Body of pancreas (tissue), 4 donors: ENCODE measurements at regions not wholly inside any gene's neighbourhood (a gene's known extent, or its start where the extent isn't known, plus 50 kb on each side); places are given as distances from the start of the nearest gene placed in this dataset.
"Not testable (repeated sequence)": the region's sequence is repeated elsewhere in the genome, so short reads cannot be mapped to it uniquely, and the experiment has no call there.

ENCODE experiments used
- ATAC-seq: fragments of 150-250 bp; one replicate; pipeline ENCODE4 v1.9.1; 2016
- DNase-seq, 4 donors: peaks; one replicate each; pipeline ENCODE4 v3.0.0-alpha.2; 2019
- H3K27ac ChIP-seq, 4 donors: fragments of 200-600 bp; sonication (generic); 1 replicate in 3 of 4; 2 replicates in 1 of 4; pipeline versions ENCODE4 v1.5.1 to v1.6.1; 2016 to 2019; ENCODE audit warnings: mild to moderate bottlenecking in 1 of 4, mixed read lengths in 1 of 4, moderate library complexity in 1 of 4
- H3K27me3 ChIP-seq, 2 donors: fragments of 200-600 bp; sonication (generic); one replicate each; pipeline ENCODE4 v1.6.0; 2016; ENCODE audit warnings: mild to moderate bottlenecking in 1 of 2
- H3K36me3 ChIP-seq, 2 donors: fragments of 200-600 bp; sonication (generic); replicated peaks in 1 of 2; 2 replicates each; pipeline ENCODE4 v1.5.1; 2016; ENCODE audit warnings: low read depth in 2 of 2; ENCODE audit not compliant: insufficient read depth in 1 of 2
- H3K4me1 ChIP-seq: fragments of 200-600 bp; sonication (generic); one replicate; pipeline ENCODE4 v1.6.0; 2016
- H3K4me3 ChIP-seq, 2 donors: fragments of 200-600 bp; sonication (generic); 1 replicate in 1 of 2; 2 replicates in 1 of 2; pipeline ENCODE4 v1.5.1; 2016 to 2019
- H3K9me3 ChIP-seq, 3 donors: fragments of 200-600 bp; sonication (generic); 1 replicate in 2 of 3; 2 replicates in 1 of 3; pipeline ENCODE4 v1.5.1; 2016
- POLR2A ChIP-seq, 3 donors: fragments of 450-650 bp; IDR thresholded peaks; one replicate each; pipeline ENCODE4 v1.6.1; 2016; ENCODE audit warnings: antibody characterized with exemption in 3 of 3, mild to moderate bottlenecking in 2 of 3
- WGBS, 2 donors: methylation state at CpG; one replicate each; pipeline ENCODE4 v1.1.5; 2017; 5-methylcytosine and 5-hydroxymethylcytosine counted together
- intact Hi-C: fragments of 100-400 bp; cut with DNase I; formaldehyde crosslinking; loops from one replicate; pipeline ENCODE4 v1.15.1; 2023
- TF ChIP-seq, protein P1 (sequence below), 7 experiments: fragments of 450-650 bp in 4 of 7; fragments of 200-600 bp in 3 of 7; sonication (generic) in 3 of 7; IDR thresholded peaks; one replicate each; pipeline ENCODE4 v1.5.1; 2016 to 2019; ENCODE audit warnings: antibody characterized with exemption in 7 of 7

DNA sequence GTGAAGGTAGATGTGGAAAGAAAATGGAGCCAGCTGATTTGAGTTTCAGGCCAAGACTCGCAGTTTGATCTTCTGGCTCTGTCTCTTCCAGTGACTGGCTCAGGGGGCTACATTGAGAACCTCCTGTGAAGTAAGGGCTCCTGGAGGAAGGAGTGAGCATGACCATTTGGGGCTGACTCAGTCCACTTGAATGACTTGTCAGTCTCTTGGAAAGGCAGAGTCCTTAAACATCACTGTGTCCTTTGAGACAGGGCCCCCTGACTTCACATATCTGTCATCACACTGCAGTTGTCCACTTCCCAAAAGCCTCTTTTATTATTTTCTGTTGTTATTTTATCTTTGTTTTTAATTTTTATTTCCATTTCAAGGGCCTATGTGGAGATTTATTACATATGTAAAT lies 204.6 kb upstream of the APCDD1 start:
- H3K27me3 ChIP-seq = no peaks in the 10 kb centered on the region
- DNase-seq (no peak), ATAC-seq (no peak)
- intact Hi-C loops = no loop called here
- peaks cover 33% of the 10 kb centered on the region for H3K4me1 ChIP-seq
- H3K4me3 ChIP-seq = no peak overlapping the region
- WGBS, 2 donors = 89 to 93% methylated on average over 1 of the region's 1 CpG
- TF ChIP-seq POLR2A (IDR thresholded peaks at IDR 0.05) = no peak
- TF ChIP-seq, protein P1, sequence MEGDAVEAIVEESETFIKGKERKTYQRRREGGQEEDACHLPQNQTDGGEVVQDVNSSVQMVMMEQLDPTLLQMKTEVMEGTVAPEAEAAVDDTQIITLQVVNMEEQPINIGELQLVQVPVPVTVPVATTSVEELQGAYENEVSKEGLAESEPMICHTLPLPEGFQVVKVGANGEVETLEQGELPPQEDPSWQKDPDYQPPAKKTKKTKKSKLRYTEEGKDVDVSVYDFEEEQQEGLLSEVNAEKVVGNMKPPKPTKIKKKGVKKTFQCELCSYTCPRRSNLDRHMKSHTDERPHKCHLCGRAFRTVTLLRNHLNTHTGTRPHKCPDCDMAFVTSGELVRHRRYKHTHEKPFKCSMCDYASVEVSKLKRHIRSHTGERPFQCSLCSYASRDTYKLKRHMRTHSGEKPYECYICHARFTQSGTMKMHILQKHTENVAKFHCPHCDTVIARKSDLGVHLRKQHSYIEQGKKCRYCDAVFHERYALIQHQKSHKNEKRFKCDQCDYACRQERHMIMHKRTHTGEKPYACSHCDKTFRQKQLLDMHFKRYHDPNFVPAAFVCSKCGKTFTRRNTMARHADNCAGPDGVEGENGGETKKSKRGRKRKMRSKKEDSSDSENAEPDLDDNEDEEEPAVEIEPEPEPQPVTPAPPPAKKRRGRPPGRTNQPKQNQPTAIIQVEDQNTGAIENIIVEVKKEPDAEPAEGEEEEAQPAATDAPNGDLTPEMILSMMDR (IDR thresholded peaks at IDR 0.05) = no peak
- H3K27ac ChIP-seq = no peak overlapping the region
- H3K36me3 ChIP-seq = no peaks in the 10 kb centered on the region
- no peaks in the 10 kb centered on the region for H3K9me3 ChIP-seq

DNA sequence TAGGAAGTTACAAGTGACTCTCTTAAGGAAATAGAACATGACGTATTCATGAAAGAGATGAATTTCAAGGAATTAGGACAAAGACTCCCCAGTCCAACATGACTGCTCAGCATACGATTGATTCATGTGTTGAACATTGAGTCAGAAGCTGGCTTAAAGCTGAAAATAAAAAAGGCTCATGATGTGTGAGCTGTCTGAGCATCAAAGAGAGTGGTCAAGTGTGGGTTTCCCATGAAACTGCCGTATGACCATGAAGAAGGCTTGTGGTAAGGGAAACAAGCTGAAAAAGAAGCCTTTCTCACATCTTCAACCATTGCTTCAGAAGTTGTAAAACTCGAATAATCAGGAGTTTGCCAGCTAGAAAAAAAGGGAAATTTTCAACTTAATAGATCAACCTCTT lies 201.9 kb upstream of the APCDD1 start:
- intact Hi-C loops = no loop called here
- Histone ChIP-seq H3K4me3 (no peak overlapping the region), H3K36me3 (no peaks in the 10 kb centered on the region), H3K9me3 (no peaks in the 10 kb centered on the region), H3K4me1 (peaks cover 33% of the 10 kb centered on the region), H3K27ac (no peak overlapping the region), H3K27me3 (no peaks in the 10 kb centered on the region)
- no peak for DNase-seq
- TF ChIP-seq POLR2A (IDR thresholded peaks at IDR 0.05) = no peak
- TF ChIP-seq, protein P1 (IDR thresholded peaks at IDR 0.05) = no peak
- 55 to 57% methylated on average over 4 of the region's 4 CpGs for WGBS, 2 donors
- no peak for ATAC-seq

GRCh38 chr18:10252952-10253705 lies 201.3 kb upstream of the APCDD1 start:
- Histone ChIP-seq H3K4me3 (no peak overlapping the region), H3K27me3 (no peaks in the 10 kb centered on the region), H3K36me3 (no peaks in the 10 kb centered on the region), H3K4me1 (peaks cover 33% of the 10 kb centered on the region), H3K9me3 (no peaks in the 10 kb centered on the region), H3K27ac (peak overlapping the region in 1 of 4 donors; percentile 20)
- DNase-seq = peak in 1 of 4 donors; percentile 41
- intact Hi-C loops = no loop called here
- TF ChIP-seq POLR2A (IDR thresholded peaks at IDR 0.05) = no peak
- TF ChIP-seq, protein P1 (IDR thresholded peaks at IDR 0.05) = no peak
- ATAC-seq = peak; percentile 64
- 46 to 47% methylated on average over 5 of the region's 5 CpGs for WGBS, 2 donors

- ATAC-seq, H3K27ac ChIP-seq, DNase-seq, H3K27me3 ChIP-seq, H3K9me3 ChIP-seq, intact Hi-C loops, H3K36me3 ChIP-seq, H3K4me3 ChIP-seq: not testable (repeated sequence)
- 32 to 36% methylated on average over 3 of the region's 3 CpGs for WGBS, 2 donors
- peaks cover 49% of the 10 kb centered on the region for H3K4me1 ChIP-seq
Measured at GRCh38 chr18:10256276-10256675, 198.2 kb upstream of the APCDD1 start.

GRCh38 chr18:10258836-10259474 lies 195.5 kb upstream of the APCDD1 start:
- intact Hi-C loops = no loop called here
- no peaks in the 10 kb centered on the region for H3K36me3 ChIP-seq
- no peak overlapping the region for H3K4me3 ChIP-seq
- TF ChIP-seq, protein P1 (IDR thresholded peaks at IDR 0.05) = no peak
- TF ChIP-seq POLR2A (IDR thresholded peaks at IDR 0.05) = no peak
- H3K27ac ChIP-seq = no peak overlapping the region
- H3K4me1 ChIP-seq = peaks cover 32% of the 10 kb centered on the region
- no peaks in the 10 kb centered on the region for H3K9me3 ChIP-seq
- no peaks in the 10 kb centered on the region for H3K27me3 ChIP-seq
- DNase-seq (peak in 1 of 4 donors; percentile 31), ATAC-seq (no peak)
- WGBS, 2 donors = 29 to 31% methylated on average over 5 of the region's 5 CpGs
